ENCODE measurements at regions not wholly inside any gene's neighbourhood (a gene's known extent, or its start where the extent isn't known, plus 50 kb on each side); places are given as distances from the start of the nearest gene placed in this dataset.

- no peak for DNase-seq
These were observed 116.0 kb downstream of the MACIR start for GRCh38 chr5:103374473-103374963.

DNA sequence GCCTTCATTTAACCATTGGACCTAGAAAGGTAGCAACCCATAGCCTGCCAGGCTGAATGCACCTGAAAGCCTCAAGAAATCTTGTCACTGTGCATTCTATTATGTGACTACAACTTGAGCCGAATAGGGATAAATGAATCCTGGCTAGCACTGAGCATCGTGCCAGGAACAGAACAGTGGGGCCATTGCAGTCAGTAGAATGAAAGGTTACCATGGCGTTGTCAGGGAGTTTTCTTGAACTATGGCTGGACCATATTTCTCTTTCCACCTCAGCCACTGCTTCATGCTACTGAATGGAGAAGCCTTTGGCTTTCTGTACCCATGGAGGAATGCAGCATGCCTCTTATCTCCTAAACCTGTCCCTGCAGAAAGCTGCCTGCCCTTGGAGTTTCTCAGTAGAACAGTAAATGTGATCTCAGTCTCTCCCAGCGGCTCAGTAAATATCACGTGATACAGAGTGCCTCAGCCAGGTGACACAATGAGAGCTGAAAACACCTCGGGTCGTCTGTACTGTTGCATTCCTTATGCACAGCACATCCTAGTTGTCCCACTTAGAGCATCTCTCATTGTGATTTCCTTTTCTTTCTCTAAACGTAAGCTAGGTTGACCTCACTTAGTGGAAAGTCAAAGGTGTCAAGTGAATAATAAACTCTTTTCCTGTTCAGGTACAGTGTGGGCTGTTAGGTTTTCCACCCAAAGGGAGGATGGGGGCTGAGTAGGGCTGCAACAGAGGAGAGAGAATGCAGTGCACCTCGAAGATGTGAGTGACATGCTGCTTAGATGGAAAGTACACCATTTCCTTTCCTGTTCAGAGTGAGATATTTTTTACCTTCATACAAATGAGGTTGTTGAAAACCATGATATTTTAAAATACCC is 115.3 kb downstream of the MACIR start:
- no peak for DNase-seq

- DNase-seq = peak; percentile 18
These were observed 112.6 kb downstream of the MACIR start for GRCh38 chr5:103371046-103371607.

DNA sequence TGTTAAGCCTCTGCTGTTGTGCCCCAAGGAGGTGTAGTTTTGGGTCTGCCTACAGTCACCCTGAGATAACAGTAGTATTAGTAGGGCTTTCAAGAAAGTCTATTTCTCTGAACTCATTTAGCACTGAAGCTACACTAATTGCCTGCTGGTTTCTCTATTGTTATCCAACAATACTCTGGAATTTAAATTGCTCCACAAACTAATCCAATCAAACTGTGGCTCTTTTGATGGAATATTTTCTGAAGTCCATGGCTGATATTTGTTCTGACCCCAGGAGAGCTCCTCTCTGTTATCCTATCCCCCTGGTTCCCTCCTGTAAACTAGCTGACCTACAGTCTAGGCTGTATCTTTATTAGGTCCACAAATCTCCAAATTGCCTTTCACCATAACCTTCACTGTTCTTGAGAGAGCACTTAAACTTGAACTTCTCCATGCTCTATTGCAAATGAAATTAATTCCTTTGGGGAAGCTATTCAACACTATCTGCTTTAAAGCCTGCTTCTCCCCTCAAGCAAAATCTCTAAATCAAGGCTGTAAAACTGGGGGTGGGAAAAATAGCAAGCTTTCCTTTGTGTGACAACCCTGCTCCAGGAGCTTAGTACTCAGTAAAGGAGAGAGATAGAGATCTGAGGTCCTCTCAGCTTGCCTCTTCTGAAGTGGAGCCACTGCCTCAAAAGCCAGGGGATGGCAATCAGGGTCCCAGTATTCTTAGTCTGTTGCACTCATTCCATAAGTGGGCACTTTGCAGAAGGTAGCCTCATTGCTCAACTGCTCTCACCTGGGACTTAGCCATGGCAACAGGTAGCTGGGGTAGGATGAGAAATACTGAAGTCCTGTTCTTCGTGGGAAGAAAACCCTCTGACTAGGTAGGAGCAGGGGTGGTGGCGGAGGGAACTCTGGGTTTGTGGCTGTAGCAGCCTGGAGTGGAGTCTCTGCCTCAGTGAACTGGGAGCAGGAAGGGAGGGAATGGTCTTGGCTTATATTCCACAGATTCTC is 110.9 kb downstream of the MACIR start:
- DNase-seq = no peak

DNA sequence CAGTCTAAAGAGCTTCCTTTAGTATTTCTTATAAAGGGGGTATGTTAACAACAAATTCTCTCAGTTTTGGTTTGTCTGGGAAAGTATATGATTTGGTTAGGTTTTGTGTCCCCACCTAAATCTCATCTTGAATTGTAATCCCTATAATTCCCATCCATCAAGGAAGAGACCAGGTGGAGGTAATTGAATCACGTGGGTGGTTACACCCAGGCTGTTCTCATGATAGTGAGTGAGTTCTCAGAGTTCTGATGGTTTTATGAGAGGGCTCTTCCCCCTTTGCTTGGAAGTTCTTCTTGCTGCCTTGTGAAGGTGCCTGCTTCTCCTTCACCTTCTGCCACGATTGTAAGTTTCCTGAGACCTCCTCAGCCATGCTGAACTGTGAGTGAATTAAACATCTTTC is 109.1 kb downstream of the MACIR start:
- DNase-seq = peak; percentile 35

DNA sequence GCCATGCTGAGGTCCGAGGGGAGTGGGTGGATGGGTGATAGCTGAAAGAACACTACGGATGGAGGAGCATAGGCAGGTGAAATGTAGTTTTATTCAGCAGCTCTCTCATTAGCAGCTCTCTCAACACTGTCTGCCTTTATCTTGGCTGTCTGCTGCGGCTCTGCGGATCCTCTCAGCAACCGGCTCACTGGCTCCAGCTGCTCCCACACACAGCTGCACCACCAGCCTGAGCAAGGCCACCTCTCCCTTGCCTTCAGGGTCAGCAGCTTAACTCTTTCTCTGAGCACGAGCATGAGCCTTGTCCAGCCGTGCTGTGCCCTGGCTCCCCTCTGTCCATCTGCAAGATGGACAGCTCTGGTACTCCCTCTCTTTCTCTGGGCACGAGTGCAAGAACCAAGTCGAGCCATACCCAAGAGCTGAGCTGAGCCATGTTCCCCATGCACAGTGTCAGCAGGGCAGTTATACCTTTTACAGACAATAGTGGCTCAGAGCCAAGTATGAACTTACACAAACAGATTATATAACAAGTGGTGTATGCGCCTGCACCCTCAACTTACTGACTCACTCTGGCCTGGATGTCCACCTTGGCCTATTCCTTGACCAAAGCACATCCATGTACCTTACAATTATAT is 108.5 kb downstream of the MACIR start:
- DNase-seq = peak; percentile 4

DNA sequence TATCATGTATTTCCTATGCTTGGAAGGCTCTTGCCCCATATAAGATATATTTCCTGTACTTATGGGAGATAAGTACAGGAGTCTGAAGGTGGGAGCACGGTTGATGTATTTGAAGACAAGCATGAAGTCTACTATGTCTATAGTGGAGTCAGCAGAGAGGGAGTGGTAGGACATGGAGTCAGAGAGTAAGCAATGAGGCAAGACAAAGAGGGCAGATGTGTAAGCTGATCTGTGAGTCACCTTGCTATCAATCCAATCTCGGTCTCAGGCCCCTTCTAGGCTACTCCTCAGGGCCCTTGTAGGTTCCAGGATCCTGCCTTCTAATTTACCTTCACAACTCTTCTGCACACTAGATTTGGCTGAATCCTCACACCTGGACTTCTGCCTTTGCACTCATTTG is 105.5 kb downstream of the MACIR start:
- DNase-seq = no peak

DNA sequence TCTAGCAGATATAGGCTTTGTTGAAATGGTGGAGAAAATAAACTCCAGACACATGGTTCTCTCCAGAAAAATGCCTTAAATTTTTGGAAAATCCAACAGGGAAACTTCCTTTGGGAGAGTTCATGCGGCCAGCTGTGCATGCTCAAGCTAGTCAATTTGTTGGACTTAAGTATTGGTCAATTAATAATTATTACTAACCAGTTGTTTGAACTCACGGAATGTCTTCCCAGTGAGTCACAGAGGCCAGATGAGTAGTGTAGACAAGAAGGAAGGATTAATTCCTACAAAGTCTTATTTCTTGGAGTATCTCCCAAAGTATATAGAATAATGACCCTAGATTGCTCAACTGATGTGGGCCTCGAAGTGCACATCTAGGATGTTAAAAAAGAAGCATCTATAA is 103.6 kb downstream of the MACIR start:
- DNase-seq = no peak

GRCh38 chr5:103360475-103360874 is 101.9 kb downstream of the MACIR start:
- DNase-seq = no peak

DNA sequence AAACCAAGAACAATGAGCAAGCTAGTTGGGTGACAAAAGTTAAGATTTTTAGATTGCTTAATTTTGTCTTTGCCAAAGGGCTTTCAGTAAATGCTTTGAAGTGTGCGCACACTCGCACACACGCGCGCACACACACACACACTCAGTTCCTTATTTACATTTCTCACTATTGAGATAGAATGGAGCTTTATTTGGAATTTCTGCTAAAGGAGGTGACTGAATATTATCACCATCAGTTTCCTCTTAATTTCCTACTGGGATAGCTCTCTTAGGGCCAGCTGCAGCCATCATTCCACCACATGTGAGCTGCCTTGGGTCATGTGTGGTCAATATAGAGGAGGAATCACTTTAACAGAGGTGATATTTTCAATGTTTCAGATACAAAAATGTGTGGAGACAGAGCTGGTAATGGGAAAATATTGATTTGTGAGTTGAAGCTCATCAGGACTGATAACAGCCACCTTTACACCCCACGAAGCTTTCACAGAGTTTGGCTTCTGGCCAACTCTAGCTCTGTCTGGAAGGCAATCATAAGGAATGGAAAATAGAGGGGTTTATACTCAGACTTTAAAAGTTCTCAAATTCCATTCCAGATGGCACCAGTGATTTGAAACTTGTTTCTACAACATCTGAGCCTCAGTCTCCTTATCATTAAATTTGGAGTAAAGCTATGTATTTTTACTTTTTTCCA is 99.9 kb downstream of the MACIR start:
- DNase-seq = peak; percentile 75

- peak; percentile 72 for DNase-seq
These were observed 99.1 kb downstream of the MACIR start for GRCh38 chr5:103357636-103358035.

- DNase-seq = no peak
These were observed 98.0 kb downstream of the MACIR start for GRCh38 chr5:103356350-103357091.

DNA sequence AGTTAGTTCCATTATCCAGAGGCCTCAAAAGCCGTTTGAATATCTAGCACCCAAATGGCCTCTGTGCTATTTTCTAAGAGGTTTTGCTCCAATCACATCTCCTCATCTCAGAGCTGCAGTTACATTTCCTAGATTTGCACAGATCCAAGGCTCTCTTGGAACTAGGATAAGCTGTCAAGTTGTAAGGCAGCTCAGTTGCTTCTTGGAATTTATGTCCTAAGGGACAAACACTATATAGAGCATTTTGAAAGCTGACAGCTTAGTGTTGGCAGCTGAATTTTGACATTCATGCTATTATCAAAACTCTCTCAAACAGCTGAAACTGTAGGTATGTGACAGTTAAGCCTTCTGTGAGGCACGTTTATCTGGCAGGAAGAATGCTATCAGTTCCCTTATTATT is 97.0 kb downstream of the MACIR start:
- DNase-seq = no peak

GRCh38 chr5:103354446-103354845 is 95.9 kb downstream of the MACIR start:
- no peak for DNase-seq

GRCh38 chr5:103353581-103353980 is 95.0 kb downstream of the MACIR start:
- no peak for DNase-seq

DNA sequence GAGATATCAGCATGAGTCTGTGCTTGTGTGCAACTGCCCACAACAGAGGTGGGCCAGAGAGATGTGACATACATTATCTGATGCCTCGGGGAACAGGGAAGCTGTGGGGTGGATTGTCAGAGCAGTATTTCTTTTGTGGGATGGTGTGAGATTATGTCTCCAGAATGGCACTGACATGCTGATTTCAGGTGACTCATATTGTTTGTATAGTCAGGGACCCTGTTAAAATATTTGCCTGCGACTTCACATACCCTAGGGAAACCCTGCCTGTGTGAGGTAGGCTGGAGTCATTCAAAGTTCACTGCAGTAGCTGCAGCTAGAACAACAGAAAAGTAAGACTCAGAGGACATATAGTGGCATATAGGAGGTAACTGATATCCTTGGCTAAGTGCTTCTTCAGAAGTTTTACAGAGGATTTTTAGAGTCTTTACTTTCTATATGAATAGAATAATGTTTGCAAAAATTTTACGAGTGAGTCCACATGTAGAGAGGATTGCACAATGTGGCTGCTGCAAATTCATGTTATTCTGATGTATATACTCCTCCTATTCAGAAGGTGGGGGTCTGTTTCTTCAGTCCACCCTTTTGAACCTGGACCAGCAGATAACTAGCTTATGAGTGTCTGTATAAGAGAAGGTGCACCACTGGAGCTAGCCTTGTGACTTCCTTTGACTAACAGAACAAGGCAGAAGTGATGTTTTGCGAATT is 89.3 kb downstream of the MACIR start:
- DNase-seq = peak; percentile 9

DNA sequence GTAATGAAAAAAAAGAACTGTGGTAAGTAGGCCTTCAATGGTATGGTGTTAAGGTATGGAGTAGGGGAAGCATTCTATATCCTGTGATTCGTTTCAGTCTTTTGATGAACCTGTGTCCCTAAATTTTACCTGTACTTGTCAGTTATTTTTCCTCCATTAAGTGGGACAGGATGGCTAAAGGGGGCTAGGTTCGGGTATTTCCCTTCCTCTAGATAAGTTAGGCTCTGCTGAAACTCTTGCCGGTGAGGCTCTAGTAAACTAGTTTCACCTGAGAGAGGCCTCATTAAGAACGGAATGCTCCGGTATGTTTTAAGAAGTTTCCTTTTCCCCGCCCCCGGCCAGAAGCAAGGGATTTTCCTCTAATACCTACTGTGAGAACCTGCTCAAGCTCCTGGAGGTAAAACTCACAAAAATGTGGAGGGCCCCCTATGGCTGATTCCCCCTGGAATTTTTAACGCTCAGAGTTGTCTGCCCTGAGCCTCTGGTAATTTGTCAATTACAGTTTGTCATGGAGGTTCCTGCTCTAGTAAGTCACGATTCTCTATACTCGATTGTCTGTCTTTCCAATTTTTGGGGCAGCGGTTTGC is 87.7 kb downstream of the MACIR start:
- no peak for DNase-seq

GRCh38 chr5:103345461-103345860 is 86.9 kb downstream of the MACIR start:
- no peak for DNase-seq

GRCh38 chr5:103340717-103341388 is 82.3 kb downstream of the MACIR start:
- DNase-seq = no peak

- DNase-seq = no peak
These were observed 81.6 kb downstream of the MACIR start for GRCh38 chr5:103340132-103340531.
